Spleen (tissue), 3 donors: ENCODE measurements at regions not wholly inside any gene's neighbourhood (a gene's known extent, or its start where the extent isn't known, plus 50 kb on each side); places are given as distances from the start of the nearest gene placed in this dataset.

ENCODE experiments used
- POLR2A ChIP-seq, 3 donors: fragments of 450-650 bp; IDR thresholded peaks; one replicate each; pipeline ENCODE4 v1.5.1; 2017; ENCODE audit warnings: antibody characterized with exemption in 3 of 3, mild to moderate bottlenecking in 1 of 3
- POLR2AphosphoS5 ChIP-seq, 3 donors: sonication (generic); formaldehyde crosslinking; IDR thresholded peaks; one replicate each; pipeline ENCODE4 v1.5.1; 2017; ENCODE audit warnings: antibody characterized with exemption in 3 of 3

GRCh38 chr3:5035692-5036391, 56.6 kb downstream of the BHLHE40 start:
- no peak for TF ChIP-seq POLR2AphosphoS5 (IDR thresholded peaks at IDR 0.05)
- TF ChIP-seq POLR2A (IDR thresholded peaks at IDR 0.05), result no peak
